Body of pancreas (tissue), 4 donors: ENCODE measurements at regions not wholly inside any gene's neighbourhood (a gene's known extent, or its start where the extent isn't known, plus 50 kb on each side); places are given as distances from the start of the nearest gene placed in this dataset.

Source experiments
- ATAC-seq: fragments of 150-250 bp; one replicate; pipeline ENCODE4 v1.9.1; 2016
- DNase-seq, 4 donors: peaks; one replicate each; pipeline ENCODE4 v3.0.0-alpha.2; 2019
- H3K27ac ChIP-seq, 4 donors: fragments of 200-600 bp; sonication (generic); 1 replicate in 3 of 4; 2 replicates in 1 of 4; pipeline versions ENCODE4 v1.5.1 to v1.6.1; 2016 to 2019; ENCODE audit warnings: mild to moderate bottlenecking in 1 of 4, mixed read lengths in 1 of 4, moderate library complexity in 1 of 4
- H3K27me3 ChIP-seq, 2 donors: fragments of 200-600 bp; sonication (generic); one replicate each; pipeline ENCODE4 v1.6.0; 2016; ENCODE audit warnings: mild to moderate bottlenecking in 1 of 2
- H3K36me3 ChIP-seq, 2 donors: fragments of 200-600 bp; sonication (generic); replicated peaks in 1 of 2; 2 replicates each; pipeline ENCODE4 v1.5.1; 2016; ENCODE audit warnings: low read depth in 2 of 2; ENCODE audit not compliant: insufficient read depth in 1 of 2
- H3K4me1 ChIP-seq: fragments of 200-600 bp; sonication (generic); one replicate; pipeline ENCODE4 v1.6.0; 2016
- H3K4me3 ChIP-seq, 2 donors: fragments of 200-600 bp; sonication (generic); 1 replicate in 1 of 2; 2 replicates in 1 of 2; pipeline ENCODE4 v1.5.1; 2016 to 2019
- H3K9me3 ChIP-seq, 3 donors: fragments of 200-600 bp; sonication (generic); 1 replicate in 2 of 3; 2 replicates in 1 of 3; pipeline ENCODE4 v1.5.1; 2016
- CTCF ChIP-seq, 7 experiments: fragments of 450-650 bp in 4 of 7; fragments of 200-600 bp in 3 of 7; sonication (generic) in 3 of 7; IDR thresholded peaks; one replicate each; pipeline ENCODE4 v1.5.1; 2016 to 2019; ENCODE audit warnings: antibody characterized with exemption in 7 of 7
- POLR2A ChIP-seq, 3 donors: fragments of 450-650 bp; IDR thresholded peaks; one replicate each; pipeline ENCODE4 v1.6.1; 2016; ENCODE audit warnings: antibody characterized with exemption in 3 of 3, mild to moderate bottlenecking in 2 of 3
- WGBS, 2 donors: methylation state at CpG; one replicate each; pipeline ENCODE4 v1.1.5; 2017; 5-methylcytosine and 5-hydroxymethylcytosine counted together
- intact Hi-C: fragments of 100-400 bp; cut with DNase I; formaldehyde crosslinking; loops from one replicate; pipeline ENCODE4 v1.15.1; 2023

GRCh38 chrX:129158505-129158904 is 364.8 kb downstream of the SMARCA1 start:
- TF ChIP-seq CTCF (IDR thresholded peaks at IDR 0.05) (no peak), POLR2A (IDR thresholded peaks at IDR 0.05) (no peak)
- DNase-seq (no peak), ATAC-seq (no peak)
- H3K4me1 ChIP-seq = no peaks in the 10 kb centered on the region
- H3K27ac ChIP-seq = no peak overlapping the region
- H3K4me3 ChIP-seq = no peak overlapping the region
- H3K9me3 ChIP-seq = no peaks in the 10 kb centered on the region
- no peaks in the 10 kb centered on the region for H3K27me3 ChIP-seq
- H3K36me3 ChIP-seq = no peaks in the 10 kb centered on the region
- 72 to 86% methylated on average over 2 of the region's 2 CpGs for WGBS, 2 donors
- intact Hi-C loops = no loop called here

GRCh38 chrX:129145840-129146272 is 377.4 kb downstream of the SMARCA1 start:
- ATAC-seq (no peak), DNase-seq (no peak)
- Histone ChIP-seq H3K36me3 (no peaks in the 10 kb centered on the region), H3K9me3 (no peaks in the 10 kb centered on the region), H3K4me3 (no peak overlapping the region), H3K27me3 (no peaks in the 10 kb centered on the region), H3K27ac (no peak overlapping the region), H3K4me1 (no peaks in the 10 kb centered on the region)
- intact Hi-C loops = no loop called here
- WGBS, 2 donors = 11 to 25% methylated on average over 5 of the region's 5 CpGs
- TF ChIP-seq CTCF (IDR thresholded peaks at IDR 0.05) (no peak), POLR2A (IDR thresholded peaks at IDR 0.05) (no peak)

GRCh38 chrX:129145385-129145784 is 377.9 kb downstream of the SMARCA1 start:
- Histone ChIP-seq H3K4me3 (no peak overlapping the region), H3K27me3 (no peaks in the 10 kb centered on the region), H3K9me3 (no peaks in the 10 kb centered on the region), H3K27ac (no peak overlapping the region), H3K4me1 (no peaks in the 10 kb centered on the region), H3K36me3 (no peaks in the 10 kb centered on the region)
- DNase-seq = no peak
- intact Hi-C loops = no loop called here
- TF ChIP-seq CTCF (IDR thresholded peaks at IDR 0.05) (no peak), POLR2A (IDR thresholded peaks at IDR 0.05) (no peak)
- WGBS, 2 donors = 48 to 61% methylated on average over 2 of the region's 2 CpGs
- no peak for ATAC-seq

- WGBS, 2 donors = 17 to 21% methylated on average over 6 of the region's 6 CpGs
- Histone ChIP-seq H3K27me3 (no peaks in the 10 kb centered on the region), H3K36me3 (no peaks in the 10 kb centered on the region), H3K4me1 (no peaks in the 10 kb centered on the region), H3K4me3 (no peak overlapping the region), H3K27ac (no peak overlapping the region), H3K9me3 (no peaks in the 10 kb centered on the region)
- DNase-seq (no peak), ATAC-seq (no peak)
- no peak for TF ChIP-seq CTCF (IDR thresholded peaks at IDR 0.05)
- TF ChIP-seq POLR2A (IDR thresholded peaks at IDR 0.05) = no peak
- intact Hi-C loops = no loop called here
Observed at GRCh38 chrX:129144172-129145038, 378.9 kb downstream of the SMARCA1 start.
